HepG2 (cell line): ENCODE measurements at regions not wholly inside any gene's neighbourhood (a gene's known extent, or its start where the extent isn't known, plus 50 kb on each side); places are given as distances from the start of the nearest gene placed in this dataset.
A peak's percentile ranks its signal among the peaks of the same experiment; 100 is the strongest.

Experiments
- ATF5 ChIP-seq: sonication (generic); formaldehyde crosslinking; IDR thresholded peaks from 2 replicates; pipeline ENCODE4 v1.4.0; 2020; ENCODE audit warnings: mild to moderate bottlenecking, low read depth, missing genetic modification reagents
- E2F5 ChIP-seq: sonication (generic); formaldehyde crosslinking; conservative IDR thresholded peaks from 2 replicates; pipeline ENCODE4 v1.4.0; 2020; ENCODE audit warnings: missing genetic modification reagents
- HMGA1 ChIP-seq: sonication (generic); formaldehyde crosslinking; conservative IDR thresholded peaks from 2 replicates; pipeline ENCODE4 v1.4.0; 2020; ENCODE audit warnings: missing genetic modification reagents
- HOXA3 ChIP-seq: sonication (generic); formaldehyde crosslinking; IDR thresholded peaks from 2 replicates; pipeline ENCODE4 v1.5.0; 2020; ENCODE audit warnings: missing genetic modification reagents
- JUND ChIP-seq: sonication (generic); formaldehyde crosslinking; IDR thresholded peaks from 2 replicates; pipeline ENCODE4 v1.8.0; 2022; ENCODE audit warnings: mild to moderate bottlenecking, missing genetic modification reagents
- MBNL3 ChIP-seq: fragments of 250-450 bp; sonication (Bioruptor Pico); conservative IDR thresholded peaks from 2 replicates; pipeline ENCODE4 v1.8.0; 2022; ENCODE audit warnings: mild to moderate bottlenecking, inconsistent platforms
- PATZ1 ChIP-seq: sonication (generic); formaldehyde crosslinking; IDR thresholded peaks from 2 replicates; pipeline ENCODE4 v1.4.0; 2020; ENCODE audit warnings: missing genetic modification reagents
- TFDP1 ChIP-seq: IDR thresholded peaks from 2 replicates; pipeline ENCODE4 v1.6.1; 2016; ENCODE audit warnings: missing compliant biosample characterization, missing genetic modification reagents, borderline replicate concordance
- ZBTB2 ChIP-seq: sonication (generic); formaldehyde crosslinking; IDR thresholded peaks from 2 replicates; pipeline ENCODE4 v1.8.0; 2022; ENCODE audit warnings: low read depth, missing genetic modification reagents
- ZBTB25 ChIP-seq: IDR thresholded peaks from 2 replicates; pipeline ENCODE4 v1.6.1; 2018; ENCODE audit warnings: missing genetic modification reagents
- ZNF274 ChIP-seq: sonication (generic); formaldehyde crosslinking; IDR thresholded peaks from 2 replicates; pipeline ENCODE4 v1.5.1; 2020; ENCODE audit warnings: mild to moderate bottlenecking, missing genetic modification reagents
- ZNF501 ChIP-seq: sonication (generic); formaldehyde crosslinking; IDR thresholded peaks from 2 replicates; pipeline ENCODE4 v1.5.1; 2020; ENCODE audit warnings: mild to moderate bottlenecking, moderate library complexity, missing genetic modification reagents
- ZNF598 ChIP-seq: sonication (generic); formaldehyde crosslinking; IDR thresholded peaks from 2 replicates; pipeline ENCODE4 v1.5.1; 2020; ENCODE audit warnings: mild to moderate bottlenecking, missing genetic modification reagents, borderline replicate concordance
- ZNF629 ChIP-seq: sonication (generic); formaldehyde crosslinking; conservative IDR thresholded peaks from 2 replicates; pipeline ENCODE4 v1.5.0; 2020; ENCODE audit warnings: missing genetic modification reagents
- ZNF652 ChIP-seq: IDR thresholded peaks from 2 replicates; pipeline ENCODE4 v1.6.1; 2016; ENCODE audit warnings: low read depth, borderline replicate concordance
- ZNF800 ChIP-seq: sonication (generic); formaldehyde crosslinking; IDR thresholded peaks from 2 replicates; pipeline ENCODE4 v1.4.0; 2020; ENCODE audit warnings: missing genetic modification reagents
- ZXDC ChIP-seq: sonication (generic); formaldehyde crosslinking; IDR thresholded peaks from 2 replicates; pipeline ENCODE4 v1.5.0; 2020; ENCODE audit warnings: mild to moderate bottlenecking, missing genetic modification reagents

- no peak for TF ChIP-seq ZXDC (CRISPR knock-in tag)
- no peak for TF ChIP-seq E2F5 (CRISPR knock-in tag)
- TF ChIP-seq ZNF800: no peak
- TF ChIP-seq ZNF501 (CRISPR knock-in tag): peak; percentile 31; the same call in 1 of the 2 replicates
- TF ChIP-seq ZNF652 (CRISPR knock-in tag): no peak
- no peak for TF ChIP-seq TFDP1
- TF ChIP-seq HMGA1 (CRISPR knock-in tag): no peak
- peak; percentile 70; the same call in 1 of the 2 replicates for TF ChIP-seq HOXA3
- TF ChIP-seq ZBTB2 (CRISPR knock-in tag): no peak
- no peak; the same call in 1 of the 2 replicates for TF ChIP-seq ZBTB25
- TF ChIP-seq MBNL3 (CRISPR knock-in tag): no peak
- TF ChIP-seq ZNF598: 0 out of 2 replicates have a peak, but pooled peaks have one; percentile 40
- TF ChIP-seq JUND (CRISPR knock-in tag): no peak
- peak; percentile 75; the same call in 1 of the 2 replicates for TF ChIP-seq ZNF274 (CRISPR knock-in tag)
- no peak for TF ChIP-seq ATF5 (CRISPR knock-in tag)
- TF ChIP-seq ZNF629 (CRISPR knock-in tag): peak; percentile 57; the same call in 1 of the 2 replicates
- peak; percentile 65 for TF ChIP-seq PATZ1 (CRISPR knock-in tag)
Observed at GRCh38 chr6:137808836-137809315, 58.2 kb upstream of the TNFAIP3 start (continued).
